ENCODE measurements at regions not wholly inside any gene's neighbourhood (a gene's known extent, or its start where the extent isn't known, plus 50 kb on each side); places are given as distances from the start of the nearest gene placed in this dataset.

DNA sequence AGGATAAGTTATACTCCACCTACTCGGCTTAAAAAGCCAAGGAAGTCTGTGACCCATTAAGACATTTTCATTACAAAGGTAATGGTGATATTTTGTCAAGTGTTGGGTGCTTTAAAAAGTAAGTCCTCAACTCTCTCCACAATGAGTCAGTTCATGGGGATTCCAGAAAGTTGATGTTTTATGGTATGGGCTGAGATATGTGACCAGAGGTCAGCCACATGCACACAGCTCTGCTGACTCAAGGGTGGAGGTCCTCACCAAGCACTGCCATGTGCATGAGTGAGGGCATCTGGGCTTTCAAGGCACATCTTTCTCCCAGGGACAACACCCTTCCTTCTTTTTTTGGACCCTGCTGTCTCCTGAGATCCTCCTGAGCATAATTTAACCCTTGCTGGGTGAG lies 292.9 kb downstream of the PTEN start:
- Histone ChIP-seq H3K9me3 (ENCODE audit: low read length) (no peaks in the 10 kb centered on the region), H3K9me2 (replicated peaks; ENCODE audit: insufficient read depth, low read length) (no peaks in the 10 kb centered on the region)
- DNase-seq: no peak

DNA sequence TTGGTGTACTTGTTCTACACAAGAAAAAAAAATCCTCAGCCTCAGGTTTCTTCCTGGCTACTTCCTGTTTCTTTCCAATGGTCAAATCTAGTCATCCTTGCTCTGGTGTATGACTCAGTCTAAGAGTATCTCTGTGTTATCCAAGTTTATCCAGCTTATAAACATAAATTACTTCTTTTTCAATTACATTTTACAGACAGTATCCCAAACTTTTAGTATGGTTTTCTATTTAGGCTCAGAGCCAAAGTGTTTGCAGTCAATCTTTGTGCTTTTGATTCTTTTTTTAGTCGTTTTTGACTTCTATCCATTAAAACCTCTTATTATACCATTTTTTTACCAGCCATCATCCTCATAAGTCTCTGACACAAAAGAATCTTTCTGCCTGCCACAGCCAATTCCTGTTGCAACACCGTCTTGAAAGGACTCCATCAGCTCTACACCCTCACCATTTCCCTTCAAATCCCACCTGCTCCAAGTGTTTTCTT lies 294.6 kb downstream of the PTEN start:
- Histone ChIP-seq H3K4me1 (ENCODE audit: low read length) (no peaks in the 10 kb centered on the region), H3K27ac (ENCODE audit: low read length) (no peak overlapping the region), H3K4me2 (ENCODE audit: low read depth, low read length, poor library complexity, severe bottlenecking) (no peak overlapping the region), H3K36me3 (ENCODE audit: insufficient read depth, low read length) (no peaks in the 10 kb centered on the region), H3K27me3 (ENCODE audit: low read length) (no peaks in the 10 kb centered on the region), H3K9ac (ENCODE audit: low read length) (no peak overlapping the region), H3K9me2 (replicated peaks; ENCODE audit: insufficient read depth, low read length) (no peaks in the 10 kb centered on the region), H2AFZ (ENCODE audit: low read length) (no peak overlapping the region), H3K9me3 (ENCODE audit: low read length) (no peaks in the 10 kb centered on the region), H3K79me2 (ENCODE audit: low read length) (no peaks in the 10 kb centered on the region), H3K4me3 (ENCODE audit: low read length) (no peak overlapping the region), H4K20me1 (ENCODE audit: insufficient read depth, low read depth, low read length) (no peaks in the 10 kb centered on the region)
- no peak for DNase-seq

More for the DNA sequence above, 292.9 kb downstream of the PTEN start:
- Histone ChIP-seq H3K4me3 (ENCODE audit: low read length) (no peak overlapping the region), H2AFZ (ENCODE audit: low read length) (no peak overlapping the region), H3K4me2 (ENCODE audit: low read depth, low read length, poor library complexity, severe bottlenecking) (no peak overlapping the region), H3K79me2 (ENCODE audit: low read length) (no peaks in the 10 kb centered on the region), H4K20me1 (ENCODE audit: insufficient read depth, low read depth, low read length) (no peaks in the 10 kb centered on the region), H3K4me1 (ENCODE audit: low read length) (no peaks in the 10 kb centered on the region; the same call in 1 of the 2 replicates), H3K27me3 (ENCODE audit: low read length) (no peaks in the 10 kb centered on the region), H3K9ac (ENCODE audit: low read length) (no peak overlapping the region), H3K36me3 (ENCODE audit: insufficient read depth, low read length) (no peaks in the 10 kb centered on the region), H3K27ac (ENCODE audit: low read length) (no peak overlapping the region)

DNA sequence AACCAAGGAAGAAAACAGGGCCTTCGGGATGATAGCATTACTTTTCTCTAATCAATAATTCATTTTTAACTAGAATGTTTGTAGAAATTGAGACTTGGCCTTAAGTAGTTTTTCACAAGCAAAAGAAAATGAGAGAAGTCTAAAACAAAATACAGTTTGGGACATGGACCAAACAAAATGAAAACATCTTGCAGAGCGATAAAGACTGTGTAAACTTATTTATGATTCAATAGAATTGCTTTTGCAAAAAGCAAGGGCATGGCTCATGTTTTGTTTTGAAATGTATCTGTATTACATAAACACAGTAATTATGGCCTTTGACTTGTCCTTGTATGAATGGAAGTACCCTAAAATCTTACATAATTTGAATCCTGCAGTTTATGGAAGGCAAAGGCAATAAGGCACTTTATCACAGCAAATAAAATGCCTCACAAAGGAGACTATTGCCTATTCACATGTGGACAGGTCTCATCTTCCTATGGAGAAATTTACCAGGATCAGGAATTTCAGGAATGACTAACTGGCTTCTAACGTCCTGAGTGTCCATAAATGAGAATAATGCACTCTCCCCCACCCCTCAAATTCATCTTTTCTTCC lies 295.2 kb downstream of the PTEN start:
- Histone ChIP-seq H3K4me2 (ENCODE audit: low read depth, low read length, poor library complexity, severe bottlenecking) (no peak overlapping the region), H3K9me3 (ENCODE audit: low read length) (no peaks in the 10 kb centered on the region), H2AFZ (ENCODE audit: low read length) (no peak overlapping the region)

DNA sequence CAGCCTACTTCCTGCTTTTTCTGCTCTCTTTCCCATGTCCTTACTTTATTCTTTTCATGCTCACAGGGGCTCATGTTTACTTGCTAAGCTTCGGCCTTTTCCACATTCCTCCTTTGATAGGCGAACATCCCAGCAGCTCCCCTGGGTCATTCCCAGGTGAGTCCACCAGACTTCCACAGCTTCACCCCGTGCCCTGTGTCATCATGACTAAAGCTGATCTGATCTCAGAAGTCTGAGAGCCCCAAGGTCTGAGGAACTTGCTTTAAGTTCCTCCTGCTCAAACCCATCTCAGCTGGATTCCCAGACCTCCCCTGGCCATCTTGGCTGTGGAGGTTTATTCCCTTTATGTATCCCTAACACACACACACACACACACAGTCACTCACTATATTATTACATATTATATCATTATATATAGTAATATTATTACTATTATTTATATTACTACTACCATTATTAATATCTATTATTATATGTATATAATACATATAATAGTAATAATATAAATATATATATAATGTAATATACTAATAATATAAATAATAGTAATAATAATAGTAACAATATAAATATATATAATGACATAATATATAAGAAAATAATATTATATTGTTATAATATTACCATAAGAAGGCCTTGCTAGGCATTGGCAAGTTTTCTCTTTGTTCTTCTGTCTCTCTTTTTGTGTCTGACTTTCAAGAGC lies 295.9 kb downstream of the PTEN start:
- Histone ChIP-seq H3K36me3 (ENCODE audit: insufficient read depth, low read length) (no peaks in the 10 kb centered on the region), H3K9ac (ENCODE audit: low read length) (no peak overlapping the region), H2AFZ (ENCODE audit: low read length) (no peak overlapping the region), H3K4me2 (ENCODE audit: low read depth, low read length, poor library complexity, severe bottlenecking) (no peak overlapping the region), H3K27ac (ENCODE audit: low read length) (no peak overlapping the region), H3K4me3 (ENCODE audit: low read length) (no peak overlapping the region), H3K27me3 (ENCODE audit: low read length) (no peaks in the 10 kb centered on the region), H4K20me1 (ENCODE audit: insufficient read depth, low read depth, low read length) (no peaks in the 10 kb centered on the region), H3K9me3 (ENCODE audit: low read length) (no peaks in the 10 kb centered on the region), H3K4me1 (ENCODE audit: low read length) (no peaks in the 10 kb centered on the region), H3K79me2 (ENCODE audit: low read length) (no peaks in the 10 kb centered on the region), H3K9me2 (replicated peaks; ENCODE audit: insufficient read depth, low read length) (no peaks in the 10 kb centered on the region)
- DNase-seq: no peak

More for the DNA sequence above, 295.2 kb downstream of the PTEN start:
- H3K36me3 ChIP-seq (ENCODE audit: insufficient read depth, low read length): no peaks in the 10 kb centered on the region
- no peaks in the 10 kb centered on the region for H3K9me2 ChIP-seq (replicated peaks; ENCODE audit: insufficient read depth, low read length)
- no peak overlapping the region for H3K27ac ChIP-seq (ENCODE audit: low read length)
- H3K79me2 ChIP-seq (ENCODE audit: low read length): no peaks in the 10 kb centered on the region
- no peaks in the 10 kb centered on the region for H3K27me3 ChIP-seq (ENCODE audit: low read length)
- no peak for DNase-seq
- H3K4me3 ChIP-seq (ENCODE audit: low read length): no peak overlapping the region
- no peaks in the 10 kb centered on the region for H3K4me1 ChIP-seq (ENCODE audit: low read length)
- H3K9ac ChIP-seq (ENCODE audit: low read length): no peak overlapping the region
- H4K20me1 ChIP-seq (ENCODE audit: insufficient read depth, low read depth, low read length): no peaks in the 10 kb centered on the region

DNA sequence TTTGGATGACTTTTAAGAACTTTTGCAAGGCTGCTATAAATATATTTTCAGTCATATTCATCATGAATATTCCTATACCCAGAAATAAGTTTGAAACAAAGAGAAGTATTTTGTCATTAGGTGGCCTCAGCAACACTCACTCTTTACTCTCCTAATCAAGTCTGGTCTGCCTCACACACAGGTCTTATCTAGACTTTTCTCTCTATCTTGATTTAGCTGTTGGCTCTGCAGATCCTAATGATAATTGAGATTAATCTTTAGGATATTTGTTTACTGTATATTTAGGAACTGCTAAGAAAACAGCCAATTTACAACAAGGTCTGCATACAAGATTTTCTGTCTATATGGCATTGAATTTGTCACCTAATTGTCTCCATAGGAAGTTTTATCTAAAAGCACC lies 297.6 kb downstream of the PTEN start:
- no peaks in the 10 kb centered on the region for H3K27me3 ChIP-seq (ENCODE audit: low read length)
- no peaks in the 10 kb centered on the region for H3K9me3 ChIP-seq (ENCODE audit: low read length)
- no peak overlapping the region for H3K4me3 ChIP-seq (ENCODE audit: low read length)
- no peaks in the 10 kb centered on the region for H4K20me1 ChIP-seq (ENCODE audit: insufficient read depth, low read depth, low read length)
- DNase-seq: no peak
- no peak overlapping the region for H3K9ac ChIP-seq (ENCODE audit: low read length)
- H3K9me2 ChIP-seq (replicated peaks; ENCODE audit: insufficient read depth, low read length): no peaks in the 10 kb centered on the region
- no peaks in the 10 kb centered on the region for H3K79me2 ChIP-seq (ENCODE audit: low read length)
- no peaks in the 10 kb centered on the region for H3K4me1 ChIP-seq (ENCODE audit: low read length)
- no peak overlapping the region for H3K4me2 ChIP-seq (ENCODE audit: low read depth, low read length, poor library complexity, severe bottlenecking)
- H3K27ac ChIP-seq (ENCODE audit: low read length): no peak overlapping the region
- H3K36me3 ChIP-seq (ENCODE audit: insufficient read depth, low read length): no peaks in the 10 kb centered on the region
- no peak overlapping the region for H2AFZ ChIP-seq (ENCODE audit: low read length)

DNA sequence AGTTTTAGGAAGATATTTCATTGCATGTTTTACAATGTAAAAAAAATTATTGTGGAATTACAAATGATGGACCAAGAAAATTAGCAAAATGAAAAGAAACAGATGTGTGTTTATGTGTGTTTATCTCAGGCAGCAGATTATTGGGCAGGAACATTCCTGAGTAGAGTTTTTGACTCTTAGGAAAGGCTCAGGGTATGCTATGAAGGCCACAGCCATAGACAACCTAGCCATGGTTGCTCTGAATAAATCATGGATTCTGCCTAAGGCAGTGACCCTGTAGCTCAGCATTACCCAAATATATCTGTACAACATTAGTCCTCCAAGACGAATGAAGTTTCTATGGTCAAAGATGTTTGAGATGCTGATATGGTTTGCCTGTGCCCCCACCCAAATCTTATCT lies 298.3 kb downstream of the PTEN start:
- H3K9me2 ChIP-seq (replicated peaks; ENCODE audit: insufficient read depth, low read length): no peaks in the 10 kb centered on the region
- H3K4me3 ChIP-seq (ENCODE audit: low read length): no peak overlapping the region
- DNase-seq: no peak
- H3K79me2 ChIP-seq (ENCODE audit: low read length): no peaks in the 10 kb centered on the region
- H3K9me3 ChIP-seq (ENCODE audit: low read length): no peaks in the 10 kb centered on the region
- no peaks in the 10 kb centered on the region for H3K4me1 ChIP-seq (ENCODE audit: low read length)
- H3K9ac ChIP-seq (ENCODE audit: low read length): no peak overlapping the region
- H2AFZ ChIP-seq (ENCODE audit: low read length): no peak overlapping the region
- H3K36me3 ChIP-seq (ENCODE audit: insufficient read depth, low read length): no peaks in the 10 kb centered on the region
- H4K20me1 ChIP-seq (ENCODE audit: insufficient read depth, low read depth, low read length): no peaks in the 10 kb centered on the region
- H3K4me2 ChIP-seq (ENCODE audit: low read depth, low read length, poor library complexity, severe bottlenecking): no peak overlapping the region
- H3K27ac ChIP-seq (ENCODE audit: low read length): no peak overlapping the region
- no peaks in the 10 kb centered on the region for H3K27me3 ChIP-seq (ENCODE audit: low read length)

DNA sequence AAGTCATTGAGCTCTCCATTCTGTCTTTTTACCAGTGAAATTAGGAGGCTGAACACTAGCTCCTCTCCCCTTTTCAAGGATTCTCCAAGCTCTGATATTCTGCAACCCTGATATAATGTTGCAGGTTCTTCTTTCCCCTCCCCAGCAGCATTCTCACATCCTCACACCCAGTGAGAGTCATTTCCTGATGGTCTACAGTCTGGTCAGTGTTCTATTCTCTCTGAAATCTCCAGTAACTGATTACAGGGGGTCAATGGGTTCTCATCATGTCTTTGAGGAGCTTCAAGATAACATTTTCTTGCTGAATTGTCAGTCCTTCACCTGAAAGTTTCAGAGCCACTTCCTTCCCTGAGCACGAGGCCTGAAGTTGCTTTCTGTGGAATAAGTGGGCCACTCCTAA lies 299.4 kb downstream of the PTEN start:
- H3K27me3 ChIP-seq (ENCODE audit: low read length): no peaks in the 10 kb centered on the region
- no peaks in the 10 kb centered on the region for H3K36me3 ChIP-seq (ENCODE audit: insufficient read depth, low read length)
- no peak overlapping the region for H3K4me3 ChIP-seq (ENCODE audit: low read length)
- H2AFZ ChIP-seq (ENCODE audit: low read length): no peak overlapping the region
- H3K4me1 ChIP-seq (ENCODE audit: low read length): no peaks in the 10 kb centered on the region
- no peaks in the 10 kb centered on the region for H3K9me2 ChIP-seq (replicated peaks; ENCODE audit: insufficient read depth, low read length)
- H3K27ac ChIP-seq (ENCODE audit: low read length): no peak overlapping the region
- H4K20me1 ChIP-seq (ENCODE audit: insufficient read depth, low read depth, low read length): no peaks in the 10 kb centered on the region
- no peaks in the 10 kb centered on the region for H3K9me3 ChIP-seq (ENCODE audit: low read length)
- no peak overlapping the region for H3K9ac ChIP-seq (ENCODE audit: low read length)
- DNase-seq: no peak
- no peak overlapping the region for H3K4me2 ChIP-seq (ENCODE audit: low read depth, low read length, poor library complexity, severe bottlenecking)
- H3K79me2 ChIP-seq (ENCODE audit: low read length): no peaks in the 10 kb centered on the region

DNA sequence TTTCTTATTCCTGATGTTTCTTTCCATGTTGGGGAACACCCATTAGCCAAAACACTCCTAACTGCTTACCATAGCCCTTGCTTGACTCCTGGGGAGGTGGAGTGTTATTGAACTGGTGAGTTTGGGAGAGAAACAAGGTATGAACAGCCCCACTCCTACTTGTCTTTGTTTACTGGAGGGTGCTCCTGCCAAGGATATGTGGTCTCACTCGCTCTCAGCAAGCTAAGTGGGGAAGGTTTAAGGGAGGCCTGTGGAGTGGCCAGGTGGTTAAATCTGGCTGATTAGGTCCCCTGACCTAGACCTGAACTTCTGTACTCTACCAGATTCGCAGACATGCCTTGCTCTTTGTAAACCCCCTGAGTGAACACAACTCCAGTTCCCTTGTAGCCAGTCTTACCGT lies 300.1 kb downstream of the PTEN start:
- Histone ChIP-seq H3K9me2 (replicated peaks; ENCODE audit: insufficient read depth, low read length) (no peaks in the 10 kb centered on the region), H3K27ac (ENCODE audit: low read length) (no peak overlapping the region), H2AFZ (ENCODE audit: low read length) (no peak overlapping the region), H3K4me1 (ENCODE audit: low read length) (no peaks in the 10 kb centered on the region), H3K27me3 (ENCODE audit: low read length) (no peaks in the 10 kb centered on the region), H3K4me2 (ENCODE audit: low read depth, low read length, poor library complexity, severe bottlenecking) (no peak overlapping the region), H3K4me3 (ENCODE audit: low read length) (no peak overlapping the region), H3K79me2 (ENCODE audit: low read length) (no peaks in the 10 kb centered on the region), H3K9ac (ENCODE audit: low read length) (no peak overlapping the region), H4K20me1 (ENCODE audit: insufficient read depth, low read depth, low read length) (no peaks in the 10 kb centered on the region), H3K36me3 (ENCODE audit: insufficient read depth, low read length) (no peaks in the 10 kb centered on the region), H3K9me3 (ENCODE audit: low read length) (no peaks in the 10 kb centered on the region)
- DNase-seq: no peak
